ENCODE measurements at regions not wholly inside any gene's neighbourhood (a gene's known extent, or its start where the extent isn't known, plus 50 kb on each side); places are given as distances from the start of the nearest gene placed in this dataset.

DNA sequence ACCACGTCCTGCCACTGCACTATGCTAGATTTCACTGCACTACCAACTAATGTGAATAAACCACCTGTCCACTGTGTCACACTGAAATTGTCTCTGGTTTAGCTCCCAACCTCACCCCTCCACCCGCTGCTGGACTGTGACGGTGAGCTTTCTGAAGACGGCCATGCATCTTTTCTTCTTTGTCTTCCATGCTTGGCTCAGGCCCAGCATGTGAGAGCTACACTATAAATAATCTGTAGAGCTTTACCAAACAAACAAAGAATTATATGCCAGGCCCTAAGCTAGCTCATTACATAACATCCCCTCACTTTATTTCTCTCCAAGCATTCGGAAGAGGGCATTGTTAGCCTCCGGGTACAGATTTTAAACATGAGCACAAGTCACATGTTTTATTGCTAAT, 633.2 kb downstream of the TNS3 start:
- no peak overlapping the region for H3K4me3 ChIP-seq (ENCODE audit: low read depth in 1 of 2, low read length in 2 of 2)
- no peaks in the 10 kb centered on the region for H3K27me3 ChIP-seq (ENCODE audit: control insufficient read depth in 1 of 2, insufficient read depth in 2 of 2, low read length in 2 of 2)
- no peaks in the 10 kb centered on the region for H3K4me1 ChIP-seq (ENCODE audit: control insufficient read depth in 2 of 2, insufficient read depth in 2 of 2, low read length in 1 of 2)
- no peak overlapping the region for H3K27ac ChIP-seq (ENCODE audit: low read depth in 2 of 2, low read length in 1 of 2)
- H3K36me3 ChIP-seq (ENCODE audit: control insufficient read depth in 2 of 2, insufficient read depth in 2 of 2, low read length in 1 of 2) = no peaks in the 10 kb centered on the region
- WGBS, 2 donors = 70 to 77% methylated on average over 6 of the region's 6 CpGs
- no peaks in the 10 kb centered on the region for H3K9me3 ChIP-seq (ENCODE audit: control insufficient read depth in 2 of 2, insufficient read depth in 1 of 2, low read depth in 1 of 2, low read length in 1 of 2)

DNA sequence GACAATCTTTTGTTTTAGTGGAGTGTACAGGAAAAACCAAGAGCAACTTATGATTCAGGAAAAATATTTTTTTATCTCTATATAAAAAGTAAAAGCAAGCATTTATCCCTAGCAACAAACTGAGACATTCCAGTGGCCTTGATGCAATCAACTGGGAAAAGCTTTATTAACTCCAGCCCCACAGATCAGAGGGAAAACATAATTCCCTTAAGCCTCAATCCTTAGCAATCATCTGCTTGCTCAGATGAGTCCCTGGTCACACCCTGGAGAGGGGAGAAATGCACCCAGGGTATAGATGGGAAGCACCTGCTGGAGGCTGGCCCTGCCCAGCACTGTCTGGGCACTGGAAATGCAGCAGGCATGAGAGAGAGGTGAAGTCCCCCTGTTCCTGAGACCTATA, 636.6 kb downstream of the TNS3 start:
- no peaks in the 10 kb centered on the region for H3K4me1 ChIP-seq (ENCODE audit: control insufficient read depth in 2 of 2, insufficient read depth in 2 of 2, low read length in 1 of 2)
- H3K4me3 ChIP-seq (ENCODE audit: low read depth in 1 of 2, low read length in 2 of 2) = no peak overlapping the region
- H3K9me3 ChIP-seq (ENCODE audit: control insufficient read depth in 2 of 2, insufficient read depth in 1 of 2, low read depth in 1 of 2, low read length in 1 of 2) = no peaks in the 10 kb centered on the region
- H3K27ac ChIP-seq (ENCODE audit: low read depth in 2 of 2, low read length in 1 of 2) = no peak overlapping the region
- H3K36me3 ChIP-seq (ENCODE audit: control insufficient read depth in 2 of 2, insufficient read depth in 2 of 2, low read length in 1 of 2) = no peaks in the 10 kb centered on the region
- H3K27me3 ChIP-seq (ENCODE audit: control insufficient read depth in 1 of 2, insufficient read depth in 2 of 2, low read length in 2 of 2) = no peaks in the 10 kb centered on the region

DNA sequence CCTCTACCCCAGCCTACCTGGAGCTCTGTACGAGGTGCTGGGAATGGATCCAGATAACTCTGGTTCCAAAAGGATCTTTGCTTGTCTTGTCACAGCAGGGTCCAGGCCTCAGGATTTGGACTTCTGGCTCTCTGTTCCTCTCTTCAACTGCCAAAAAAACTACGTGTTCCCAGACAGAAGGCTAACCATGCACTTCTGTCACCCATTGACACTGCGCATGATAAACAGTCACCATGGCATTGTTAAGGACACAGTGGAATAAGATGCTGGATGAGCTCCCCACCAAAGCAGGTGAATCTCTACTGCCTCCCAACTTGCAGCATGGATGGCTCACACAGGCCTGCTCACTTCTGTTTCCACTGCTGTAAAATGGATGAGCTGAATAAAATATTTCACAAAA, 637.9 kb downstream of the TNS3 start:
- Histone ChIP-seq H3K36me3 (ENCODE audit: control insufficient read depth in 2 of 2, insufficient read depth in 2 of 2, low read length in 1 of 2) (no peaks in the 10 kb centered on the region), H3K9me3 (ENCODE audit: control insufficient read depth in 2 of 2, insufficient read depth in 1 of 2, low read depth in 1 of 2, low read length in 1 of 2) (no peaks in the 10 kb centered on the region), H3K27ac (ENCODE audit: low read depth in 2 of 2, low read length in 1 of 2) (no peak overlapping the region), H3K27me3 (ENCODE audit: control insufficient read depth in 1 of 2, insufficient read depth in 2 of 2, low read length in 2 of 2) (no peaks in the 10 kb centered on the region), H3K4me1 (ENCODE audit: control insufficient read depth in 2 of 2, insufficient read depth in 2 of 2, low read length in 1 of 2) (no peaks in the 10 kb centered on the region), H3K4me3 (ENCODE audit: low read depth in 1 of 2, low read length in 2 of 2) (no peak overlapping the region)
- 68 to 70% methylated on average over 3 of the region's 3 CpGs for WGBS, 2 donors

DNA sequence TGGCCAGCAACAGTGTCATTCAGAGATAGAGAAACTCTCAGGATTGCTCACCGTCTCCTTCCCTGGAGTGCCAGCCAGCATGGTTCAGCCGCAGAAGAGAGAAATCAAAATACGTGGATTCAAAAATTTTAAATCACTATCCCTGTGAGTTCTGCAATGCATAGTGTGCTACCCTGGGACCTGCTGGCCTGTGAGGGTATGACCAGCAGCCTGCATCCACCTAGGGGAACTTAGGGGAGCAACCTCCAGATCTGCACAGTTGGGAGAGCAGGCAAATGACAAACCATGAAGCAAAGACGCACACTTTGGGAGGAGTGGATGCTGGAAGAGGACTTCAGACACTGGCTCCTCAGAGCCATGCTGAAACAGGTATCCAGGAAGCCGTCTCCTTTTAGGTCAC, 639.3 kb downstream of the TNS3 start:
- H3K36me3 ChIP-seq (ENCODE audit: control insufficient read depth in 2 of 2, insufficient read depth in 2 of 2, low read length in 1 of 2) = no peaks in the 10 kb centered on the region
- 94 to 95% methylated on average over 5 of the region's 5 CpGs for WGBS, 2 donors

DNA sequence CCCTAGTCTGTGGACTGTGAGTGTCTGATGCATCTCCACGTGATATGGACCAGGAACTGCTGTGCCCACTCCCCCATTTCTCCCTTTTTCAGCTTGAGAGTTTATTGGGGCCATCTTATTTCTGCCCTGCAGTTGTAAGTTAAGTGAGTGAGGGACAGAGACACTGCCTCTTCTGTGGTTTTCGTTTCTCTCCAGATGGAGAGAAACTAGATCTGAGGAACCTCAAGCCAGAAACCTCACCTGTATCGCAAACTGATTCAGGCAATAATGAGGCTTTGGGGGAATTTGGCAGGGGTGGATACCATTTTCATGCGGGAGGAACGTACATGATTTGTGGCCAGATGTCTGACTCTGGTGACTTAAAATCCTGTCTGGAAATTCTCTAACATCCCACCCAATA, 641.7 kb downstream of the TNS3 start:
- Histone ChIP-seq H3K9me3 (ENCODE audit: control insufficient read depth in 2 of 2, insufficient read depth in 1 of 2, low read depth in 1 of 2, low read length in 1 of 2) (no peaks in the 10 kb centered on the region), H3K4me3 (ENCODE audit: low read depth in 1 of 2, low read length in 2 of 2) (no peak overlapping the region), H3K4me1 (ENCODE audit: control insufficient read depth in 2 of 2, insufficient read depth in 2 of 2, low read length in 1 of 2) (no peaks in the 10 kb centered on the region), H3K27me3 (ENCODE audit: control insufficient read depth in 1 of 2, insufficient read depth in 2 of 2, low read length in 2 of 2) (no peaks in the 10 kb centered on the region), H3K36me3 (ENCODE audit: control insufficient read depth in 2 of 2, insufficient read depth in 2 of 2, low read length in 1 of 2) (no peaks in the 10 kb centered on the region), H3K27ac (ENCODE audit: low read depth in 2 of 2, low read length in 1 of 2) (no peak overlapping the region)
- 82 to 86% methylated on average over 5 of the region's 5 CpGs for WGBS, 2 donors

More for the DNA sequence above, 639.3 kb downstream of the TNS3 start:
- Histone ChIP-seq H3K27ac (ENCODE audit: low read depth in 2 of 2, low read length in 1 of 2) (no peak overlapping the region), H3K4me1 (ENCODE audit: control insufficient read depth in 2 of 2, insufficient read depth in 2 of 2, low read length in 1 of 2) (no peaks in the 10 kb centered on the region), H3K4me3 (ENCODE audit: low read depth in 1 of 2, low read length in 2 of 2) (no peak overlapping the region), H3K27me3 (ENCODE audit: control insufficient read depth in 1 of 2, insufficient read depth in 2 of 2, low read length in 2 of 2) (no peaks in the 10 kb centered on the region), H3K9me3 (ENCODE audit: control insufficient read depth in 2 of 2, insufficient read depth in 1 of 2, low read depth in 1 of 2, low read length in 1 of 2) (no peaks in the 10 kb centered on the region)

DNA sequence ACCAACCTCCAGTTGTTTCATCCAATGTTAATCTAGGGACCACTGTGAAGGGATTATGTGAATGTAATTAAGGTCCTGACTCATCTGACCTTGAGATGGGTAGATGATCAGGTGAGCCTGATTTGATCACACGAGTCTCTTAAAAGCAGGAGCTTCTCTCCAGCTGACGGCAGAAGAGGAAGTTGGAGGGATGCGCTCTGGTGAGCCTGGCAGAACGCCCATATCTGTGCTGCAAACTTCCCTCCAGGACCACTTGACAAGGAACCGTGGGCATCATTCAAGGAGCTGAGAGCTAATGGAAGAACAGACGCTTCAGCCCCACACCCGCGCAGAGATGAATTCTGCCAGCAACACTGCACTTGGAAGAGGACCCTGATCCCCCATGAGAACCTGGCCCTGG, 642.4 kb downstream of the TNS3 start:
- H3K36me3 ChIP-seq (ENCODE audit: control insufficient read depth in 2 of 2, insufficient read depth in 2 of 2, low read length in 1 of 2) = no peaks in the 10 kb centered on the region
- H3K4me1 ChIP-seq (ENCODE audit: control insufficient read depth in 2 of 2, insufficient read depth in 2 of 2, low read length in 1 of 2) = no peaks in the 10 kb centered on the region
- no peaks in the 10 kb centered on the region for H3K9me3 ChIP-seq (ENCODE audit: control insufficient read depth in 2 of 2, insufficient read depth in 1 of 2, low read depth in 1 of 2, low read length in 1 of 2)
- 79 to 81% methylated on average over 8 of the region's 8 CpGs for WGBS, 2 donors
- no peaks in the 10 kb centered on the region for H3K27me3 ChIP-seq (ENCODE audit: control insufficient read depth in 1 of 2, insufficient read depth in 2 of 2, low read length in 2 of 2)
- H3K27ac ChIP-seq (ENCODE audit: low read depth in 2 of 2, low read length in 1 of 2) = no peak overlapping the region
- no peak overlapping the region for H3K4me3 ChIP-seq (ENCODE audit: low read depth in 1 of 2, low read length in 2 of 2)

DNA sequence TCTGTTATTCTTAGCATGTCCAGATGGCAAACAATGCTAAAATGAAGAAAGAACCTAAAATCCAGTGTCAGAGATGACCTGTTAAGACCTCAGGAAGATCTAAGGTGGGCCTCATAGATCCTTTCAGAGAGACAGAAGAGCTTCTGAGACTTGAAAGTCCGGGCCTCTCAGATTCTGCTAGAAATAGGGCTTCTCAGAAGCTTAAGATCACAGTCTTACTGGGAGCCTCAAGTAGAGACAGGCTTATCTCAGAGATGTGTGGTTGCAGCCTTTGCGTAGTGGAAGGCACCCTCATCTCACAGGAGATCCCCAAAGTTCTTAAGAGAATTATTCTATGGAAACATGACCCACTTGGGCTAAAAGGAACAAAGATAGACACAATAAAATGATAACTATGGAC, 642.8 kb downstream of the TNS3 start:
- H3K27me3 ChIP-seq (ENCODE audit: control insufficient read depth in 1 of 2, insufficient read depth in 2 of 2, low read length in 2 of 2) = no peaks in the 10 kb centered on the region
- 72 to 84% methylated on average over 2 of the region's 2 CpGs for WGBS, 2 donors
- no peaks in the 10 kb centered on the region for H3K4me1 ChIP-seq (ENCODE audit: control insufficient read depth in 2 of 2, insufficient read depth in 2 of 2, low read length in 1 of 2)
- no peak overlapping the region for H3K4me3 ChIP-seq (ENCODE audit: low read depth in 1 of 2, low read length in 2 of 2)
- no peak overlapping the region for H3K27ac ChIP-seq (ENCODE audit: low read depth in 2 of 2, low read length in 1 of 2)
- no peaks in the 10 kb centered on the region for H3K9me3 ChIP-seq (ENCODE audit: control insufficient read depth in 2 of 2, insufficient read depth in 1 of 2, low read depth in 1 of 2, low read length in 1 of 2)
- H3K36me3 ChIP-seq (ENCODE audit: control insufficient read depth in 2 of 2, insufficient read depth in 2 of 2, low read length in 1 of 2) = no peaks in the 10 kb centered on the region

DNA sequence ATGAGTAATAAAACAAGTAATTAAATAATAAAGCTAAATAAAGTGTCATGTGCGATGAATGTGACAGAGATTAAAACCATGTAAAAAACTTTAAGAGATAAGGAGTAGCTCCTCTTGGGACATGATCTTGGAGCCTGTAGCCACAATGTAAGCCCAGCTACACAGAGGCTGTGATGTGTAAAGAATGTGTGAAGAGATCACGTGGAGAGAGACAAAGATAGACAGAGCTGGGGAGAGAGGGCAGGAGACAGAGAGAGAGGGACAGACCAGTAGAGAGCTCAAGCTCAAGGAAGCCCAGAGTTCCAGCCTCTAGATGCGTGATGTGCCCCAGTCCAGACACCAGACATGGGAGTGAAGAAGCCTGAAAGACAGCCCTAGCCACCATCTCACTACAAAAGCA, 644.1 kb downstream of the TNS3 start:
- H3K36me3 ChIP-seq (ENCODE audit: control insufficient read depth in 2 of 2, insufficient read depth in 2 of 2, low read length in 1 of 2) = no peaks in the 10 kb centered on the region
- H3K27ac ChIP-seq (ENCODE audit: low read depth in 2 of 2, low read length in 1 of 2) = no peak overlapping the region
- no peaks in the 10 kb centered on the region for H3K27me3 ChIP-seq (ENCODE audit: control insufficient read depth in 1 of 2, insufficient read depth in 2 of 2, low read length in 2 of 2)
- H3K4me3 ChIP-seq (ENCODE audit: low read depth in 1 of 2, low read length in 2 of 2) = no peak overlapping the region
- no peaks in the 10 kb centered on the region for H3K9me3 ChIP-seq (ENCODE audit: control insufficient read depth in 2 of 2, insufficient read depth in 1 of 2, low read depth in 1 of 2, low read length in 1 of 2)
- 81 to 86% methylated on average over 3 of the region's 3 CpGs for WGBS, 2 donors
- H3K4me1 ChIP-seq (ENCODE audit: control insufficient read depth in 2 of 2, insufficient read depth in 2 of 2, low read length in 1 of 2) = no peaks in the 10 kb centered on the region

DNA sequence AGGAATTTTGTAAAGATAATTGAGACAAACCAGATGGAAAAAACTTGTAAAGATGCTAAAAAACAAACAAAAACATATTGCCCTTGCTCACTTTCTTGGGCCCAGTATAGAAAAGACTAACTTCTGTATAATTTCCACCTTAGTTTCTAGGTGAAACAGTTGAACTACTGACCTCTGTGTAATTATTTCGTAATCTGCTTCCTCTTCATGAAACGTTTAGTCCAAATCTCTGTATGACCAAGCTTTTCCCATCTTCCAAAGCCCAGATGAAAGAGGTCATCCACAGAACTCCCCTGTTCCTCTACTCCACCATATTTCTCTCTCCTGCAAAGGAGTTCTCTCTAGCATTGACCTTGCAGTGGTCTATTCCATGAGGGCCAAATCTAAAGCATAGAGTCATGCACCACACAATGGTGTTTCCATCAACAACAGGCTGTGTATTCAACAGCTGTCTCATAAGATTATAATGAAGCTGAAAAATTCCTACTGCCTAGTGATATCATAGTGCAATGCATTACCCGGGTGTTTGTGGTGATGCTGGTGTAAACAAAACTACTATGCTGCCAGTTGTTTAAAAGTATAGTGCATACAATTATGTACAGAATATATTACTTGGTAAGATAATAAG, 647.6 kb downstream of the TNS3 start:
- H3K27ac ChIP-seq (ENCODE audit: low read depth in 2 of 2, low read length in 1 of 2) = no peak overlapping the region
- 57 to 59% methylated on average over 3 of the region's 3 CpGs for WGBS, 2 donors
- H3K27me3 ChIP-seq (ENCODE audit: control insufficient read depth in 1 of 2, insufficient read depth in 2 of 2, low read length in 2 of 2) = no peaks in the 10 kb centered on the region
- H3K4me3 ChIP-seq (ENCODE audit: low read depth in 1 of 2, low read length in 2 of 2) = no peak overlapping the region
- no peaks in the 10 kb centered on the region for H3K4me1 ChIP-seq (ENCODE audit: control insufficient read depth in 2 of 2, insufficient read depth in 2 of 2, low read length in 1 of 2)
- H3K9me3 ChIP-seq (ENCODE audit: control insufficient read depth in 2 of 2, insufficient read depth in 1 of 2, low read depth in 1 of 2, low read length in 1 of 2) = no peaks in the 10 kb centered on the region
- no peaks in the 10 kb centered on the region for H3K36me3 ChIP-seq (ENCODE audit: control insufficient read depth in 2 of 2, insufficient read depth in 2 of 2, low read length in 1 of 2)

DNA sequence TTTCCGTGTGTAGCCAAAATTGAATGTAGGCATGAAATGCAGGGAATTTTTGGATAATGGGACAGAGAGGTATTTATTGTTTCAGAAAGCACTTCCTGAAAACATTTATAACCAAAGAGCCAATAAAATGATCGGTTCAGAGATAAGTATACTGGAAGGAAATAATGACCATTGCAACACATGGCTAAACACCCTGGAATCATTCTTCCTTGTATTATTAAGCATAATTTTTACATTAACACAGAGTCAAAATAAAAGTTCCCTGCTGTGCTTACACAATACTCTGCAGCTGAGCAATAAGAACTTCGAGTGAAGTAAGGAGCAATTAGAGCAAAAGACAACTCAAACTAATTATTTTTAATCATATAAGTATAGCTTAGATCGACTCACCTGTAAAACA, 648.3 kb downstream of the TNS3 start:
- WGBS, 2 donors = 64 to 68% methylated on average over 4 of the region's 4 CpGs
- H3K27me3 ChIP-seq (ENCODE audit: control insufficient read depth in 1 of 2, insufficient read depth in 2 of 2, low read length in 2 of 2) = no peaks in the 10 kb centered on the region
- H3K4me3 ChIP-seq (ENCODE audit: low read depth in 1 of 2, low read length in 2 of 2) = no peak overlapping the region
- H3K27ac ChIP-seq (ENCODE audit: low read depth in 2 of 2, low read length in 1 of 2) = no peak overlapping the region
- H3K9me3 ChIP-seq (ENCODE audit: control insufficient read depth in 2 of 2, insufficient read depth in 1 of 2, low read depth in 1 of 2, low read length in 1 of 2) = no peaks in the 10 kb centered on the region
- H3K4me1 ChIP-seq (ENCODE audit: control insufficient read depth in 2 of 2, insufficient read depth in 2 of 2, low read length in 1 of 2) = no peaks in the 10 kb centered on the region
- no peaks in the 10 kb centered on the region for H3K36me3 ChIP-seq (ENCODE audit: control insufficient read depth in 2 of 2, insufficient read depth in 2 of 2, low read length in 1 of 2)

All from esophagus (tissue), 2 donors.